Stimulated activated naive B cell treated with anti-CD40 and anti-IgM and Interleukin-4, amounts not matched to agents 10 μg/mL and 1 μg/mL and 100 μg/mL, for 72 hours (primary cell): ENCODE measurements at regions not wholly inside any gene's neighbourhood (a gene's known extent, or its start where the extent isn't known, plus 50 kb on each side); places are given as distances from the start of the nearest gene placed in this dataset.

ENCODE experiments used
- ATAC-seq, 2 donors: fragments of 150-1000 bp; cut with Tn5 transposase; replicated peaks; 2 replicates each; pipeline ENCODE4 v1.10.0; 2021; ENCODE audit warnings: moderate library complexity in 1 of 2
- DNase-seq: peaks from one replicate; pipeline ENCODE4 v3.0.0; 2021
- H3K27ac Mint-ChIP-seq: one replicate; pipeline ENCODE4 v1.8.0; 2022; ENCODE audit warnings: mild to moderate bottlenecking, mixed read lengths
- H3K27me3 Mint-ChIP-seq, 2 donors: one replicate each; pipeline ENCODE4 v1.8.0; 2022; ENCODE audit warnings: mixed read lengths in 2 of 2
- H3K36me3 Mint-ChIP-seq, 2 donors: one replicate each; pipeline ENCODE4 v1.8.0; 2022; ENCODE audit warnings: mixed read lengths in 2 of 2, mild to moderate bottlenecking in 1 of 2
- H3K4me1 Mint-ChIP-seq, 2 donors: one replicate each; pipeline ENCODE4 v1.8.0; 2022; ENCODE audit warnings: mixed read lengths in 2 of 2, mild to moderate bottlenecking in 1 of 2
- H3K4me3 Mint-ChIP-seq, 2 donors: one replicate each; pipeline ENCODE4 v1.8.0; 2022; ENCODE audit warnings: mild to moderate bottlenecking in 2 of 2, mixed read lengths in 2 of 2, moderate library complexity in 1 of 2
- H3K9me3 Mint-ChIP-seq, 2 donors: one replicate each; pipeline ENCODE4 v1.8.0; 2022; ENCODE audit warnings: mixed read lengths in 2 of 2, mild to moderate bottlenecking in 1 of 2

DNA sequence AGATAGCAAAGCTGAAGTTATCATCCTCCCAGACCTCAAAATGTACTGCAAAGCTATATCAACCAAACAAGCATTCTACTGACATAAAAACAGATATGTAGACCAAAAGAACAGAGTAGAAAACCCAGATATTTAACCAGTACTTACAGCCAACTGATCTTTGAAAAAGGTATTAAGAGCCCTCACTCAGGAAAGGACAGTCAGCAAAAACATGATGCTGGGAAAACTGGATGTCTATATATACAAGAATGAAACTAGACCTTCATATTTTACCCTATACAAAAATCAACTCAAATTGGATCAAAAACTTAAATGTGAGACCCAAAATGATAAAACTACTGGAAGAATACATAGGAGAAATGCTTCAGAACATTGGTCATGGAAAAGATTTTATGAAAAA is 87.5 kb upstream of the MME start:
- H3K4me3 Mint-ChIP-seq: no peak overlapping the region
- H3K4me1 Mint-ChIP-seq: no peaks in the 10 kb centered on the region
- no peaks in the 10 kb centered on the region for H3K9me3 Mint-ChIP-seq
- no peak overlapping the region for H3K27ac Mint-ChIP-seq
- no peaks in the 10 kb centered on the region for H3K36me3 Mint-ChIP-seq
- no peaks in the 10 kb centered on the region for H3K27me3 Mint-ChIP-seq
- DNase-seq (no peak), ATAC-seq (no peak)

- H3K9me3 Mint-ChIP-seq: peaks cover 0 to 3% of the 10 kb centered on the region in 2 donors
Observed at GRCh38 chr3:154990543-154990942, 89.6 kb upstream of the MME start.

DNA sequence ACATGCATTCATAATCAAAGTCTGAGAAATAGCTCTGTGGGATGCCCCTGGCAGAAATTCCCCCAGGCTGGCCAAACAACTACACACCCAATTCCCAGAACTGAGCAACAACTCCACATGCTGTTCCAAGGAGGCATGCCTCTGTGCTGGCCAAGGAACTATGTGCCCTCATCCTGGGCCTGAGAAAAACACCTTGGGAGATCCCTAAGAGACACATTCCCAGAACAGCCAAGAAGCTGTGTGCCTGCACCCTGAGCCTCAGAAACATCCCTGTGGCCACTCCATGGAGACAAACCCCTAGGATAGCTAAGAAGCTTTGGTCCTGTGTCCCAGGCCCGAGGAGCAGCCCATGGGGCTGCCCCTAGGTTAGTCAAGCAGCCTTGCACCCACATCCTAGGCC is 92.3 kb upstream of the MME start:
- Mint-ChIP-seq H3K4me1 (no peaks in the 10 kb centered on the region), H3K36me3 (no peaks in the 10 kb centered on the region), H3K4me3 (no peak overlapping the region), H3K27me3 (no peaks in the 10 kb centered on the region), H3K9me3 (peaks cover 0 to 3% of the 10 kb centered on the region in 2 donors), H3K27ac (no peak overlapping the region)
- DNase-seq (no peak), ATAC-seq (no peak)

More at GRCh38 chr3:154990543-154990942, 89.6 kb upstream of the MME start:
- no peaks in the 10 kb centered on the region for H3K4me1 Mint-ChIP-seq
- H3K36me3 Mint-ChIP-seq: no peaks in the 10 kb centered on the region
- DNase-seq: no peak
- H3K27me3 Mint-ChIP-seq: no peaks in the 10 kb centered on the region
- no peak overlapping the region for H3K4me3 Mint-ChIP-seq
- no peak for ATAC-seq
- H3K27ac Mint-ChIP-seq: no peak overlapping the region

GRCh38 chr3:154981664-154982063 is 98.5 kb upstream of the MME start:
- H3K4me3 Mint-ChIP-seq: no peak overlapping the region
- H3K36me3 Mint-ChIP-seq: no peaks in the 10 kb centered on the region

GRCh38 chr3:154981201-154981600 is 98.9 kb upstream of the MME start:
- H3K27ac Mint-ChIP-seq: no peak overlapping the region
- H3K27me3 Mint-ChIP-seq: no peaks in the 10 kb centered on the region
- no peak overlapping the region for H3K4me3 Mint-ChIP-seq
- H3K9me3 Mint-ChIP-seq: peaks cover 0 to 3% of the 10 kb centered on the region in 2 donors
- ATAC-seq (no peak), DNase-seq (no peak)
- no peaks in the 10 kb centered on the region for H3K4me1 Mint-ChIP-seq
- H3K36me3 Mint-ChIP-seq: no peaks in the 10 kb centered on the region

More at GRCh38 chr3:154981664-154982063, 98.5 kb upstream of the MME start:
- Mint-ChIP-seq H3K9me3 (peaks cover 0 to 3% of the 10 kb centered on the region in 2 donors), H3K27ac (no peak overlapping the region), H3K4me1 (no peaks in the 10 kb centered on the region), H3K27me3 (no peaks in the 10 kb centered on the region)
- ATAC-seq (no peak), DNase-seq (no peak)

GRCh38 chr3:154979331-154979730 is 100.8 kb upstream of the MME start:
- Mint-ChIP-seq H3K4me3 (no peak overlapping the region), H3K27me3 (no peaks in the 10 kb centered on the region), H3K27ac (no peak overlapping the region), H3K4me1 (no peaks in the 10 kb centered on the region), H3K9me3 (no peaks in the 10 kb centered on the region), H3K36me3 (no peaks in the 10 kb centered on the region)
- no peak for DNase-seq
- ATAC-seq: no peak

- Mint-ChIP-seq H3K36me3 (no peaks in the 10 kb centered on the region), H3K4me3 (no peak overlapping the region), H3K27ac (no peak overlapping the region), H3K27me3 (no peaks in the 10 kb centered on the region), H3K9me3 (no peaks in the 10 kb centered on the region), H3K4me1 (no peaks in the 10 kb centered on the region)
- ATAC-seq: no peak
- DNase-seq: no peak
Observed at GRCh38 chr3:154977666-154978065, 102.5 kb upstream of the MME start.

GRCh38 chr3:154976072-154976983 is 103.8 kb upstream of the MME start:
- no peaks in the 10 kb centered on the region for H3K36me3 Mint-ChIP-seq
- no peak overlapping the region for H3K4me3 Mint-ChIP-seq
- no peaks in the 10 kb centered on the region for H3K4me1 Mint-ChIP-seq
- H3K9me3 Mint-ChIP-seq: no peaks in the 10 kb centered on the region
- H3K27ac Mint-ChIP-seq: no peak overlapping the region
- ATAC-seq (no peak), DNase-seq (no peak)
- no peaks in the 10 kb centered on the region for H3K27me3 Mint-ChIP-seq

DNA sequence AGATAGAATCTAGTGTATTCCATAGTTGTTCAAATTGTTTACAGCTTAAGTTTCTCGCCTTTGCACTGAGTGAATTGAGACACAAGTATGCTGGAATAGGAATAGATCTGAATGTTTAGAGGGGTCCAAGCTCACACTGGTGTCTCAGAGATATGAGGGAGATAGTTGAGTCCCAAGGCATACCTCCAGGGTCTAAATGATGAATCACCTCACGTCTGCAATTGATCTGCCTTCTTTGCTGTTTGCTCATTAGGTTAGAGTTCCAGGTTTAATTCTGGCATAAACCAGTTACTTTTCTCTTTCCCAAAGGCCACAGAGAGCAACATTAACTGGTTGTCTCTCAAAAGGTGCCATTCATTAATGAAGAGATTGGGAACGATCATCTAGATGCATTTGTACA is 106.3 kb upstream of the MME start:
- Mint-ChIP-seq H3K36me3 (no peaks in the 10 kb centered on the region), H3K27me3 (no peaks in the 10 kb centered on the region), H3K27ac (no peak overlapping the region), H3K9me3 (no peaks in the 10 kb centered on the region), H3K4me3 (no peak overlapping the region), H3K4me1 (no peaks in the 10 kb centered on the region)
- ATAC-seq (no peak), DNase-seq (no peak)

- ATAC-seq: no peak
- H3K9me3 Mint-ChIP-seq: no peaks in the 10 kb centered on the region
- no peaks in the 10 kb centered on the region for H3K4me1 Mint-ChIP-seq
- DNase-seq: no peak
- no peaks in the 10 kb centered on the region for H3K27me3 Mint-ChIP-seq
- no peak overlapping the region for H3K4me3 Mint-ChIP-seq
- no peaks in the 10 kb centered on the region for H3K36me3 Mint-ChIP-seq
- no peak overlapping the region for H3K27ac Mint-ChIP-seq
Observed at GRCh38 chr3:154972951-154973350, 107.2 kb upstream of the MME start.

DNA sequence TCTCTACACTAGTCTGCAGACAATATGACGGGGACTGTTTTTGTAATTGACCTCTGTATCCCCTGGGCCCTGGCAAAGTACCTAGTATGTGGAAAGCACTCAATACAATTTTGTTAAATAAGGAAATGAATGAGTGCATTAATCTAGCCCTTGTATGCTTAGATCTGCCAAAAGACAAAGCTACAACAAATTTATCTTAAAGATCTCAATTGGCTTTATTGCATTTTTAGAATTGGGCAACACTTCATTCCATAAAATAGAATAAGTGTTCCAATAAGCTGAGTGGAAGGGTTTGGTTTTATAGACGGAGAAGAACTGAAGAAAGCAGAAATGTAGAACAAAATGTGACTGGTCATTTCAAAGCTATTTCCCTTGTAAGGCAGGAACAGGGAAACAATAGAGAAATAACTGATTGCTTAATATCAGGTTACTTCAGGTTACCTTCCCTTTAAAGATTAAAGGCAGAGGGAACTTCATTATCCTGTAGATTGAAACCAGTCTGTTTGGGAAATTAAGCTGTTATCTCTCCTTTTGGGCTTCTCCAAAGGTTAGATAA is 108.3 kb upstream of the MME start:
- DNase-seq: no peak
- no peak overlapping the region for H3K4me3 Mint-ChIP-seq

GRCh38 chr3:154971341-154971740 is 108.8 kb upstream of the MME start:
- Mint-ChIP-seq H3K4me1 (no peaks in the 10 kb centered on the region), H3K36me3 (no peaks in the 10 kb centered on the region), H3K4me3 (no peak overlapping the region), H3K27me3 (no peaks in the 10 kb centered on the region), H3K27ac (no peak overlapping the region), H3K9me3 (no peaks in the 10 kb centered on the region)
- DNase-seq (no peak), ATAC-seq (no peak)

More for the DNA sequence above, 108.3 kb upstream of the MME start:
- no peaks in the 10 kb centered on the region for H3K27me3 Mint-ChIP-seq
- no peaks in the 10 kb centered on the region for H3K36me3 Mint-ChIP-seq
- H3K4me1 Mint-ChIP-seq: no peaks in the 10 kb centered on the region
- no peak overlapping the region for H3K27ac Mint-ChIP-seq
- ATAC-seq: no peak
- no peaks in the 10 kb centered on the region for H3K9me3 Mint-ChIP-seq

GRCh38 chr3:154970797-154971196 is 109.3 kb upstream of the MME start:
- no peaks in the 10 kb centered on the region for H3K36me3 Mint-ChIP-seq
- H3K9me3 Mint-ChIP-seq: no peaks in the 10 kb centered on the region
- ATAC-seq: no peak
- H3K27ac Mint-ChIP-seq: no peak overlapping the region
- no peak for DNase-seq
- no peaks in the 10 kb centered on the region for H3K4me1 Mint-ChIP-seq
- no peak overlapping the region for H3K4me3 Mint-ChIP-seq
- no peaks in the 10 kb centered on the region for H3K27me3 Mint-ChIP-seq

- H3K4me3 Mint-ChIP-seq: no peak overlapping the region
- H3K27ac Mint-ChIP-seq: no peak overlapping the region
- no peaks in the 10 kb centered on the region for H3K27me3 Mint-ChIP-seq
- ATAC-seq (no peak), DNase-seq (no peak)
- H3K36me3 Mint-ChIP-seq: no peaks in the 10 kb centered on the region
- no peaks in the 10 kb centered on the region for H3K4me1 Mint-ChIP-seq
- H3K9me3 Mint-ChIP-seq: no peaks in the 10 kb centered on the region
Observed at GRCh38 chr3:154969366-154969765, 110.8 kb upstream of the MME start.

- ATAC-seq (no peak), DNase-seq (no peak)
- H3K27me3 Mint-ChIP-seq: no peaks in the 10 kb centered on the region
- no peaks in the 10 kb centered on the region for H3K4me1 Mint-ChIP-seq
- H3K36me3 Mint-ChIP-seq: no peaks in the 10 kb centered on the region
- H3K27ac Mint-ChIP-seq: no peak overlapping the region
- H3K9me3 Mint-ChIP-seq: no peaks in the 10 kb centered on the region
- H3K4me3 Mint-ChIP-seq: no peak overlapping the region
Observed at GRCh38 chr3:154967090-154967489, 113.0 kb upstream of the MME start.
